ENCODE measurements at regions not wholly inside any gene's neighbourhood (a gene's known extent, or its start where the extent isn't known, plus 50 kb on each side); places are given as distances from the start of the nearest gene placed in this dataset.

GRCh38 chr14:55516776-55517175, 63.2 kb upstream of the KTN1 start:
- 87% methylated on average over 4 of the region's 4 CpGs for WGBS (ENCODE audit: insufficient coverage, insufficient replicate concordance, low lambda C conversion rate, missing lambda C conversion rate)
- Histone ChIP-seq H2AFZ (ENCODE audit: control insufficient read depth, low read depth, low read length) (no peak overlapping the region), H3K27ac (ENCODE audit: control insufficient read depth, insufficient read depth) (no peak overlapping the region), H3K79me2 (ENCODE audit: control insufficient read depth, insufficient read depth, low read length) (no peaks in the 10 kb centered on the region), H3K4me3 (no peak overlapping the region), H4K20me1 (ENCODE audit: control insufficient read depth, insufficient read depth) (no peaks in the 10 kb centered on the region), H3K4me2 (ENCODE audit: control insufficient read depth, insufficient read depth) (no peak overlapping the region), H3K27me3 (replicated peaks in 1 of 2; ENCODE audit: control insufficient read depth in 2 of 2, insufficient read depth in 2 of 2, low read length in 1 of 2) (no peaks in the 10 kb centered on the region), H3K4me1 (ENCODE audit: control insufficient read depth, insufficient read depth, low read length) (no peaks in the 10 kb centered on the region), H3K36me3 (ENCODE audit: control insufficient read depth in 2 of 2, insufficient read depth in 2 of 2, low read length in 1 of 2) (no peaks in the 10 kb centered on the region), H3K9me3 (replicated peaks; ENCODE audit: control insufficient read depth, insufficient read depth, low read length) (no peaks in the 10 kb centered on the region), H3K9ac (ENCODE audit: control insufficient read depth, insufficient read depth, low read length) (no peak overlapping the region)
- ChIA-PET SMC1A (ENCODE audit: uncharacterized antibody, unreplicated experiment) (no interaction called here), POLR2A (no interaction called here), RAD21 (ENCODE audit: unreplicated experiment) (no interaction called here), CTCF (interaction anchor here (0.6 kb wide), 2 partner anchors 33 to 1689 kb away, joined by 3 to 4 read pairs; no protein-coding TSS in a partner anchor)
- BruUV-seq (replicated peaks) = no TSS peak
- ATAC-seq (no peak), DNase-seq (ENCODE audit: low read depth, low spot score) (no peak), FAIRE-seq (no peak)
- in situ Hi-C loops (cut with MboI) (no loop called here), intact Hi-C loops (cut with micrococcal nuclease; ENCODE audit: unreplicated experiment) (no loop called here)
- no peak for TF ChIP-seq CHD2 (IDR thresholded peaks at IDR 0.05; ENCODE audit: borderline replicate concordance, low read depth, low read length)
- no peak for TF ChIP-seq MYC (IDR thresholded peaks at IDR 0.05; ENCODE audit: insufficient read depth, insufficient read length, insufficient replicate concordance, low read length, severe bottlenecking)

GRCh38 chr14:55518391-55518790, 61.6 kb upstream of the KTN1 start:
- in situ Hi-C loops (cut with MboI) (no loop called here), intact Hi-C loops (cut with micrococcal nuclease; ENCODE audit: unreplicated experiment) (no loop called here)
- no peak overlapping the region for H3K4me2 ChIP-seq (ENCODE audit: control insufficient read depth, insufficient read depth)
- H3K36me3 ChIP-seq (ENCODE audit: control insufficient read depth in 2 of 2, insufficient read depth in 2 of 2, low read length in 1 of 2) = no peaks in the 10 kb centered on the region
- BruUV-seq (replicated peaks) = no TSS peak
- H3K9ac ChIP-seq (ENCODE audit: control insufficient read depth, insufficient read depth, low read length) = no peak overlapping the region
- H3K27ac ChIP-seq (ENCODE audit: control insufficient read depth, insufficient read depth) = no peak overlapping the region
- ChIA-PET SMC1A (ENCODE audit: uncharacterized antibody, unreplicated experiment) (no interaction called here), RAD21 (ENCODE audit: unreplicated experiment) (interaction anchor here (0.6 kb wide), 1 partner anchor 10 kb away, joined by 3 read pairs; no protein-coding TSS in a partner anchor), POLR2A (no interaction called here), CTCF (interaction anchor here (0.6 to 2.0 kb wide), 4 partner anchors 9 to 155 kb away, joined by 3 to 7 read pairs (median 3); no protein-coding TSS in a partner anchor)
- no peaks in the 10 kb centered on the region for H3K79me2 ChIP-seq (ENCODE audit: control insufficient read depth, insufficient read depth, low read length)
- no peaks in the 10 kb centered on the region for H3K27me3 ChIP-seq (replicated peaks in 1 of 2; ENCODE audit: control insufficient read depth in 2 of 2, insufficient read depth in 2 of 2, low read length in 1 of 2)
- no peak overlapping the region for H3K4me3 ChIP-seq
- TF ChIP-seq HDGF (IDR thresholded peaks at IDR 0.05) (no peak), ZNF384 (IDR thresholded peaks at IDR 0.05; ENCODE audit: borderline replicate concordance, low read depth, low read length) (no peak), HDAC6 (IDR thresholded peaks at IDR 0.05; ENCODE audit: unreplicated experiment) (no peak), BACH1 (IDR thresholded peaks at IDR 0.05; ENCODE audit: borderline replicate concordance) (no peak)
- FAIRE-seq = no peak
- no peaks in the 10 kb centered on the region for H4K20me1 ChIP-seq (ENCODE audit: control insufficient read depth, insufficient read depth)
- H2AFZ ChIP-seq (ENCODE audit: control insufficient read depth, low read depth, low read length) = no peak overlapping the region
- ATAC-seq = no peak
- H3K9me3 ChIP-seq (replicated peaks; ENCODE audit: control insufficient read depth, insufficient read depth, low read length) = no peaks in the 10 kb centered on the region
- no peak for DNase-seq (ENCODE audit: low read depth, low spot score)
- no peaks in the 10 kb centered on the region for H3K4me1 ChIP-seq (ENCODE audit: control insufficient read depth, insufficient read depth, low read length)
